ENCODE measurements at regions not wholly inside any gene's neighbourhood (a gene's known extent, or its start where the extent isn't known, plus 50 kb on each side); places are given as distances from the start of the nearest gene placed in this dataset.

DNA sequence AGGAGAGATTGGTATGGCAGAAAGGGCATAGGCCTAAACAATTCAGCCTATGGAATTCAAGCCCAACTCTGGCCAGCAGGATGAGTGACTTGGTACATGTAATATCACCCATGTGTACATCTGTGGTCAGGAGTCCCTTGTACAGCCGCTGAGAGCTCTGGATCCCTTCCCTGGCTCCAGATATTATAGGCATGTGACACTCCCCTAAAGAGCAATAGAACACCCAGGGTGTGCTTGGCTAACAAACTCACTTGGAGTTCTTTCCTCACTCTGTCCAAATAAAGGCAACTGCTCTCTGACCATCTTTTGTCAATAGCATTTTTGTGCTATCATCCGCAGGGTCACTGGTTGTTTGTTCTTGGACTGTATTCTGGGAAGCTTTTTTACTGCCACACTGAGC lies 197.4 kb upstream of the NCKAP5 start:
- Histone ChIP-seq H2AFZ (ENCODE audit: low read depth, low read length) (no peak overlapping the region), H3K4me2 (ENCODE audit: low read length) (no peak overlapping the region), H3K36me3 (replicated peaks; ENCODE audit: low read depth, low read length) (no peaks in the 10 kb centered on the region), H3K27me3 (ENCODE audit: low read depth, low read length) (peaks cover 2% of the 10 kb centered on the region; the same call in 1 of the 2 replicates), H3K79me2 (ENCODE audit: low read length) (no peaks in the 10 kb centered on the region), H3K4me1 (ENCODE audit: low read length) (no peaks in the 10 kb centered on the region), H3K4me3 (ENCODE audit: low read length) (no peak overlapping the region), H4K20me1 (ENCODE audit: insufficient read depth, low read length) (no peaks in the 10 kb centered on the region), H3K9me3 (ENCODE audit: insufficient read depth, low read length) (no peaks in the 10 kb centered on the region), H3K9ac (ENCODE audit: low read length) (no peak overlapping the region), H3K27ac (ENCODE audit: low read length) (no peak overlapping the region)
- TF ChIP-seq EZH2phosphoT487 (IDR thresholded peaks at IDR 0.05; ENCODE audit: low read depth), result no peak
- TF ChIP-seq, protein P1, sequence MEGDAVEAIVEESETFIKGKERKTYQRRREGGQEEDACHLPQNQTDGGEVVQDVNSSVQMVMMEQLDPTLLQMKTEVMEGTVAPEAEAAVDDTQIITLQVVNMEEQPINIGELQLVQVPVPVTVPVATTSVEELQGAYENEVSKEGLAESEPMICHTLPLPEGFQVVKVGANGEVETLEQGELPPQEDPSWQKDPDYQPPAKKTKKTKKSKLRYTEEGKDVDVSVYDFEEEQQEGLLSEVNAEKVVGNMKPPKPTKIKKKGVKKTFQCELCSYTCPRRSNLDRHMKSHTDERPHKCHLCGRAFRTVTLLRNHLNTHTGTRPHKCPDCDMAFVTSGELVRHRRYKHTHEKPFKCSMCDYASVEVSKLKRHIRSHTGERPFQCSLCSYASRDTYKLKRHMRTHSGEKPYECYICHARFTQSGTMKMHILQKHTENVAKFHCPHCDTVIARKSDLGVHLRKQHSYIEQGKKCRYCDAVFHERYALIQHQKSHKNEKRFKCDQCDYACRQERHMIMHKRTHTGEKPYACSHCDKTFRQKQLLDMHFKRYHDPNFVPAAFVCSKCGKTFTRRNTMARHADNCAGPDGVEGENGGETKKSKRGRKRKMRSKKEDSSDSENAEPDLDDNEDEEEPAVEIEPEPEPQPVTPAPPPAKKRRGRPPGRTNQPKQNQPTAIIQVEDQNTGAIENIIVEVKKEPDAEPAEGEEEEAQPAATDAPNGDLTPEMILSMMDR (IDR thresholded peaks at IDR 0.05; ENCODE audit: low read depth, low read length), result no peak

DNA sequence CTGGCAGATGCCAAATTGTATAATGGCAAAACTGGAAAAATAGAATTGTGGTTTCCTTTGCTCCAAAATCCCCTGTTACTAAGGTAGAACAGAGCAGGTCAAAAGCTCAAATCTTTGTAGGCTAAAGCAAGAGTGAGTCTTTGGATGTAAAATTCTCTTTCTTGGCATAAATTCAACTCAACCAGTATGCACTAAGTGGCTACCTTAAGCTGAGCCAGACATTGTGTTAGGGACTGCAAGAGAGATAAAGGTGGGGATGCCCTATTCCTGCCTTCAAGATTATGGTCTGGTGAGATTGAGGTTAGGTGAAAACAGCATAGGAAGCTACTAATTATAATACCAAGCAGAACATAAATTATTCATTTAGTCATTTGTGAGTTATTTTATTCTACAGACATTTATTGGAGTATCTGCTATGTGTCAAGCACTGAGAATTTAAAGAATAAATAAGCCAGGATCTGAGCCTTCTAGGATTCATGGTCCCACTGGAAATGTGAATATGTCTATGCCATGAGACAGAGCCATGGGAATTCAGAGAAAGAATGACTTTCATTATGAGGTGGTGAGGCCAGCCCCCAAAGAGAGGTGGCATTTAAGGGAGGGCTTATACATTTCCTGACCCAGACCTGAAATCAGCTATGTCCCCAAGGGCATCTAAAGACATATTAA lies 198.0 kb upstream of the NCKAP5 start:
- no peak overlapping the region for H2AFZ ChIP-seq (ENCODE audit: low read depth, low read length)
- no peak overlapping the region for H3K9ac ChIP-seq (ENCODE audit: low read length)
- no peak overlapping the region for H3K4me2 ChIP-seq (ENCODE audit: low read length)
- H3K27ac ChIP-seq (ENCODE audit: low read length), result no peak overlapping the region
- H3K9me3 ChIP-seq (ENCODE audit: insufficient read depth, low read length), result no peaks in the 10 kb centered on the region
- no peak overlapping the region for H3K4me3 ChIP-seq (ENCODE audit: low read length)
- TF ChIP-seq, protein P1 (IDR thresholded peaks at IDR 0.05; ENCODE audit: low read depth, low read length), result no peak
- no peak for TF ChIP-seq EZH2phosphoT487 (IDR thresholded peaks at IDR 0.05; ENCODE audit: low read depth)
- no peaks in the 10 kb centered on the region for H3K4me1 ChIP-seq (ENCODE audit: low read length)
- H3K27me3 ChIP-seq (ENCODE audit: low read depth, low read length), result peaks cover 2% of the 10 kb centered on the region; the same call in 1 of the 2 replicates
- H3K79me2 ChIP-seq (ENCODE audit: low read length), result no peaks in the 10 kb centered on the region
- H3K36me3 ChIP-seq (replicated peaks; ENCODE audit: low read depth, low read length), result no peaks in the 10 kb centered on the region
- no peaks in the 10 kb centered on the region for H4K20me1 ChIP-seq (ENCODE audit: insufficient read depth, low read length)

DNA sequence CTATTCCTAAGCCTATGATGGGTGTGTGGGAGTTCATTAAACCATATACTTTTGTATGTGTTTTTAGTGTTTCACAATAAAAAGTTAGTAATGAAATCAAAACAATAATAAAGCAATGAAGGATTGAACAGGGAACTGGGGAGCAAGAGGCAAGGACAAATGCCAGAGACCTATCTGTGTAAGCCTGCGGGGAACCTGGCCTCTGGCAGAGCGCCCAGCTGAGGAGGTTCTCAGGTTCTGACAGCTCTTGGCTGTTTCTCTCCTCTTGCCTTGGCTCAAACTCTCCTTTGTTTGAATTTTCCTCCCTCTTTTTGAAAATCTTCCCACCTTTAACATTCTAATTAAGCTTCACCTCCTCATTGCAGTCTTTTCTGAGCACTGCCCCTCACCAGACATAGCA lies 200.0 kb upstream of the NCKAP5 start:
- H3K9me3 ChIP-seq (ENCODE audit: insufficient read depth, low read length), result no peaks in the 10 kb centered on the region
- no peak overlapping the region for H3K4me3 ChIP-seq (ENCODE audit: low read length)
- H2AFZ ChIP-seq (ENCODE audit: low read depth, low read length), result no peak overlapping the region
- no peaks in the 10 kb centered on the region for H3K79me2 ChIP-seq (ENCODE audit: low read length)
- peaks cover 2% of the 10 kb centered on the region; the same call in 1 of the 2 replicates for H3K27me3 ChIP-seq (ENCODE audit: low read depth, low read length)
- no peak overlapping the region for H3K27ac ChIP-seq (ENCODE audit: low read length)
- no peak for TF ChIP-seq EZH2phosphoT487 (IDR thresholded peaks at IDR 0.05; ENCODE audit: low read depth)
- TF ChIP-seq, protein P1 (IDR thresholded peaks at IDR 0.05; ENCODE audit: low read depth, low read length), result no peak
- H4K20me1 ChIP-seq (ENCODE audit: insufficient read depth, low read length), result no peaks in the 10 kb centered on the region
- no peaks in the 10 kb centered on the region for H3K4me1 ChIP-seq (ENCODE audit: low read length)
- no peaks in the 10 kb centered on the region for H3K36me3 ChIP-seq (replicated peaks; ENCODE audit: low read depth, low read length)
- no peak overlapping the region for H3K4me2 ChIP-seq (ENCODE audit: low read length)
- no peak overlapping the region for H3K9ac ChIP-seq (ENCODE audit: low read length)

DNA sequence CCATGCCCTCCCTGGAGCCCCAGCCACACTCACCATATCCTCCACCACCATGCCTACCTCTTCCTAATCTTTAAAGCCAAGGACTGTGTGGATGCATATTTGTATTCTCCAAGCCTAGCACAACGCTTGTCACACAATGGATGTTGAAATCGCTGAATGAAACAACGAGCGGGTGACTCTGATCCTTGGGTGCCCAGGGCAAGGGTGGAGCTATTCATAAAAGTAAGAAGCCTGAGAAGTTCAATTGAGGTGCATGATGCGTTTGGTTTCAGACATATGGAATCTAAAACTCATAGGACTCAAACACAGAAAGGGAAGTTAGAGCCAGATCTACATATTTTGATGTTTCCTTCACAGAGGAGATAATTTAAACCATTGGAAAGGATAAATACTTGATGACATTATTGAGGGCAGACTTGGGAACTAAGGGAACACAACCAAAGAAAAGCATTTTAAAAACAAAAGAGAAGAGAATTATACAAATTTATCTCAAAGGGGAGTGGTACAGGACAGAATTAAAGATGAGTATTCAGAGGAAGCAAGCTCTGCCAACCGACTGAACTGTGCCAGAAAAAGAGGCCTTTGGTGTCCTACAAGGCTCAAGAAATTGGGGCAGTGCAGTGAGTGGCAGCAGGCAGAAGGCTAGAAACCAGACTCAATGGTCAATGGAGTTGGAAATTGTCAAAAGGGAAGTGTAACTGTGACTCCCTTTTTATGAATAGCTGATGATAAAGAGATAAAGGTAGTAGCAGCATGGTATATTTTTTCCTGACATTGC lies 200.6 kb upstream of the NCKAP5 start:
- Histone ChIP-seq H3K4me2 (ENCODE audit: low read length) (no peak overlapping the region), H3K9ac (ENCODE audit: low read length) (no peak overlapping the region), H3K4me3 (ENCODE audit: low read length) (no peak overlapping the region), H3K27me3 (ENCODE audit: low read depth, low read length) (peaks cover 2% of the 10 kb centered on the region; the same call in 1 of the 2 replicates), H4K20me1 (ENCODE audit: insufficient read depth, low read length) (no peaks in the 10 kb centered on the region), H3K36me3 (replicated peaks; ENCODE audit: low read depth, low read length) (no peaks in the 10 kb centered on the region), H2AFZ (ENCODE audit: low read depth, low read length) (no peak overlapping the region), H3K9me3 (ENCODE audit: insufficient read depth, low read length) (no peaks in the 10 kb centered on the region), H3K79me2 (ENCODE audit: low read length) (no peaks in the 10 kb centered on the region), H3K27ac (ENCODE audit: low read length) (no peak overlapping the region), H3K4me1 (ENCODE audit: low read length) (no peaks in the 10 kb centered on the region)
- TF ChIP-seq EZH2phosphoT487 (IDR thresholded peaks at IDR 0.05; ENCODE audit: low read depth), result no peak

Measured in OCI-LY3 (cell line).